ENCODE measurements at regions not wholly inside any gene's neighbourhood (a gene's known extent, or its start where the extent isn't known, plus 50 kb on each side); places are given as distances from the start of the nearest gene placed in this dataset.

GRCh38 chr5:163622799-163623198, 117.4 kb downstream of the MAT2B start:
- no peak for DNase-seq (ENCODE audit: low spot score)

GRCh38 chr5:163623524-163623923, 118.1 kb downstream of the MAT2B start:
- no peak for DNase-seq (ENCODE audit: low spot score)

DNA sequence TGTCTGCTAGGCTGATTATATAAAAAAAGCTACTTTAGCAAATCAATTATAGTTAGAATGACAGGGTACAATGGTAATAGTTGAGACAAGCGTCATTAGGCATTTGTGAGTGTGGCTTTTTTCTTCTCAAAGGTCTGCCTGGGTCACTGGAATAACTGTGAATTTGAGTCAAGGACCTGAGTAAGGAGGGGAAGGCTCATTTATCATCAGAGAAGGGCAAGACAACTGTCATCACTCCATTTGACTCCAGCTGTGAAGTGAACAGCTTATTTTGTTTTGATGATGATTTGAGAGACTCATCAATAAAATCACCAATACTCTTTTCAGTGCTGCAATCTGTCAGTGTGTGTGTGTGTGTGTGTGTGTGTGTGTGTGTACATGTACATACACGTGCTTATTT, 118.6 kb downstream of the MAT2B start:
- DNase-seq (ENCODE audit: low spot score): no peak

DNA sequence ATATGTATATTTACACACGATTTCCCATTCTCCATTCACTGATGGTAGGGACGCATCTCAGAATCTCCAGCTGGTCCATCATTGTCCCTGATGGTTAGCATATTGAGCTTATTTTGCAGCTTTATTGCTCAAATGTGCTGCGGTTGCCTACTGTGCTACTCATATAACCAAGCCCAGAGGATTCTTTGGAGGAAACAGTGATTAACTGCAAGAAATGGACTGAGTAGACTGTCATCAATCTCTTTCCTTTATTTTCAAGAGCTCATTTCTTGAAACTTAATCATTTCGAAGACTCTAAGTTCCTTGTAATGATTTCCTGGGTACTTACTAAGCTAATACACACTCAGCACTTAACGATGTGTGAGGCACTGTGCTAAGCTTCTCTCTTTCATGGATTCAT, 119.0 kb downstream of the MAT2B start:
- no peak for DNase-seq (ENCODE audit: low spot score)

DNA sequence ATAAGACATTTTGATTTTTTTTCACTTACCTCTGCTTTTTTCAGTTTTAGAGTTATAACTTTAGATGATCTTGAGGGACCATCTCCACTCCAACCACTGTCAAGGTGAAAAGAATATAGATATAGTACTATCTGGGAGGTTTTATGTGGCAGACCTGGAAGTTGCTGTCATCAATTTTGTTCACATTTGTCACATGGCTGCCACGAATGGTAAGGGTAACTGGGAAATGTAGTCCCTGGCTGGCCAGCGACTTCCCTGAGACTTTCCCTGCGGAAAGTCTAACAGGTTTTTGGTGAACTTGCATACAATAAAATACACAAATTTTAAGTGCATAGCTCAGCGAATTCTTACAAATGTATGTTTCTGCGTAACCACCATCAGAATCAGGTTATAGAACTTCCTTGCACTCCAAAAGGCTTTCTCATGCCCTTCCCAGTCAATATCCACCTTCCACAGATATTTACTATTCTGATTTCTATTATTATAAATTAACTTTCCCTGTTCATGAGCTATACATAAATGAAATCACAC, 121.5 kb downstream of the MAT2B start:
- DNase-seq (ENCODE audit: low spot score): no peak

GRCh38 chr5:163631856-163632255, 126.4 kb downstream of the MAT2B start:
- no peak for DNase-seq (ENCODE audit: low spot score)

DNA sequence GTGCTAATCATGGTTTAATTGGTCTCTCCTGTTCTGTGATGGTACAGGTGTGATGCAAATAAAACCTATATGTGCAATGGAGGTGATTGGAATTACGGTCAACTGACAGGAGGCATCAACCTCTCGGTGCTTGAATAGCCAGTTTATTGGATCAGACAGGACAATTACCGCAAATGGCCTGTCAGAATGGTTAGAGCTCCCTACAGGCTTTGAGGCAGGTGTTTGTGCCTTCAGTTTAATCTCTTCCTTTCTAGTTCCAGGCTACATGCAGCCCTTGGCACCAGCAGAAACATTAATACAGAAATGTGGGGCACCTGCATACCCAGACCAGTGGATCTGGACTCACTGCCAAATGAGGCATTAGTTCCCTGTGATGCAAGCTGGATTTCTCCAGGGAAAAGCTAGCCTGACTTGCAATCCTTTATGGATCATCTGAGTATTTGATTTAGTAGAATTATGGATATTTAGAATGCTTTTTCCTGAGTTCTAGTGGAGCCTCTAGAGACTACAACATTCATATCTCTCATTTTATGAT, 128.6 kb downstream of the MAT2B start:
- no peak for DNase-seq (ENCODE audit: low spot score)

DNA sequence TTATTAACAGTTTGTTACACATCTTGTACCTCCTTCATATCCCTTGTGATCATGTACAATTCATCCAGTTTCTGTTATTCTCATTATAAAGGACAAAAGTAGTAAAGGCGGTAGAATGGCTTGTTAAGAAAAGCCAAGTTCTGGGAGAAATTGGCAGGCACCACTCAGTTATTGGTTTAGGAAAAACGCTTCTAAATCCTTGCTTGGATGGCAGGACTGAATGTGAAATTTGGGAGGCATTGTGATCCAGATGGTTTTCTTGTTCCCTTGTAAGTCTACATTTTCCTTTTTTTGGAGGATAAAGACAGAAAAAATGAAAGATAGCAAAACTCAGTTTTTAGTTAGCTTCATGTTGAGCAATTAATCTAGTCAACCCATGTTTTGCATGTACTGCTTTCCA, 130.2 kb downstream of the MAT2B start:
- DNase-seq (ENCODE audit: low spot score): no peak

DNA sequence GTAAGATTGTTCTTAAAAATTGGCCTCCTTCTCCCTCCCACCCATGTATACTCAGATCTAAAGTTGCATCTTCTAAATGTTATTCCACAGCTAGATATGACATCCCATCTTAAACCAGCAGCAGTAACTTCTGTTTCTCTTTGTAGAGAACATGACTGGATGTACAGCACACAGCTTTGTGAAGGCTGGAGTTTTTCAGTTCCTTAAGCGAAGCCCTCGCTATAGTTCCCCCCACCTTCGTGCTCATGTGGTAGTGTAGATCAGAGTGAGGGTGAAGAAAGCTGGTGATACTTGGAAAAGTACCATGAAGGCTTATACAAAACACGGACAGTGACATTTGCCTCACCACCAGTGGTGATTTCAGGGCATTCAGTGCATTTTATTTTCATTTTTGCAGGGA, 137.5 kb downstream of the MAT2B start:
- DNase-seq (ENCODE audit: low spot score): no peak

GRCh38 chr5:163645421-163646416, 140.3 kb downstream of the MAT2B start:
- no peak for DNase-seq (ENCODE audit: low spot score)

DNA sequence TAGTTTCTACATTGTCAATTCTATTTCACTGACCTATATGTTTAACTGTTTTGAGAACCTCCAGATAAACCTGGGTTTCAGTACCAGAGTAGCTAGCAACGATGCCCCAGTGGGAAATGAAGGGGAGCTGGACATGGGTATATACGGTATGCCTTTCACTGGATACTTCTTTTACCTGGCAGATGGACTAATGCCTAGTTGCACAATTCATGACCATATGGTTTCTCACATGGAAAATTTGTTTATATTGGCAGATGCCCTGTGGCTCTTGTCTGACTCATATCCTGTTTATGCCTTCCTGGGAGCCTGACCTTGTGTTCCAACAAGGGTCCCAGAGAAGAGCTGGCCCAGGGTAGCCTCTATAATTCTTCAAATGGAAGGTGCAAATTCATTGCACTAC, 144.1 kb downstream of the MAT2B start:
- no peak for DNase-seq (ENCODE audit: low spot score)

- no peak for DNase-seq (ENCODE audit: low spot score)
These were observed 148.1 kb downstream of the MAT2B start for GRCh38 chr5:163653526-163653925.

DNA sequence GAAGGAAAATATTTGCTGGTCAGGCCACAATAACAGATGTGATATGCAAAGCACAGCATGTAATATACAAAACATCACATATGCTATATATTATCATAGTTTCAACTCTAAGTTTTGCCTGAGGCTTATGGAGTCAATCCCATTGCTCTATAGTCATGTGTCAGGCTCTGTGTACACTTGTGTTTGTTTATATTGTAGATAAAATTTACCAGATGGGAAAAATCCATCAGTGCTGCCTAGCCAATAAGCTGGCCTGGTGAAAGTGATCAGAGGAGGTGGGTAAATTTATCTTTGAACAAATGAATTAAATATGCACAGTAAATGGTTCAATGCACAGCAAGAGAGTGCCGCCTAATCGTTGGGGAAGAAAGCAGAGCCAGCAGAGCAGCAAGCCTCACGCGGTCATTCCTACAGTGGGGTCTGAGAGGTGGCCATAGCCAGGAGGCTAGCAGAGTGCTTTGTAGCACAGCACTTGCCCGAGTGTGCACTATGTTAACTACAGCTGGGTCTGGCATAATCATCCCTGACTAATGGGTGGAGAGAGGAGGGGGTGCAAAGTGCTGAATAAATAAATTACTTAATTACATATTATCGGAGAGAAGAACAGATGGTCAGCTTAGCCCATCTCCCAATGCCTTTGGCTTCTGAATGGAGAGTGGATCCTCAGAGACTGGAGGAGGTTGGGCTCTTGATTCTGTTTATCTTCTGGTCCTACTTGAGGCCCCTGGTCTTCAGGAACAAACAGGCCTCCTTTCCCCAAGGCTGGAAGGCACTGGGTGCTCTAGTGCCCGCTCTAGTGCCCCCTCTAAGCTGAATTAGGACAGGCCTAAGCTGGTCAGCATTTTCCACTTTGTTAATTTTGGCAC, 153.5 kb downstream of the MAT2B start:
- no peak for DNase-seq (ENCODE audit: low spot score)

GRCh38 chr5:163659568-163659902, 154.1 kb downstream of the MAT2B start:
- DNase-seq (ENCODE audit: low spot score): no peak

GRCh38 chr5:163660486-163660885, 155.1 kb downstream of the MAT2B start:
- DNase-seq (ENCODE audit: low spot score): no peak

DNA sequence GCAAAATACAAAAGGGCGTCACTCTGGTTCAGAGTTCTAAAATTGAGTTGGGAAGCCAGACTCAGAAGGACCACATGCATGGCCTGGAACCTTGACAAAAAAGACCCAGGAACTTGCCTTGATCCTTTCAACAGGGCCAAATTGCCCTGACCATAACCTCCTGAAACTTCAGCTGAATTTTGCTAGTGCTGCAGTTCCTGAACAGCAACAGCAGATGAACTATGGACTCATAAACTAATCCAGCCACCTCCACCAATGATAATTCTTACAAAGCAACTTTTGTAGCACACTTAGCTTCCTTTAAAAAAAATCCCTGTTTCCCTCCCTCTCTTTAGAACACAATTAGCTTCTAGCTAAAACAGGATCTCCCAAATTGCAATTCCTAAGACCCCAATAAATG, 155.9 kb downstream of the MAT2B start:
- no peak for DNase-seq (ENCODE audit: low spot score)

DNA sequence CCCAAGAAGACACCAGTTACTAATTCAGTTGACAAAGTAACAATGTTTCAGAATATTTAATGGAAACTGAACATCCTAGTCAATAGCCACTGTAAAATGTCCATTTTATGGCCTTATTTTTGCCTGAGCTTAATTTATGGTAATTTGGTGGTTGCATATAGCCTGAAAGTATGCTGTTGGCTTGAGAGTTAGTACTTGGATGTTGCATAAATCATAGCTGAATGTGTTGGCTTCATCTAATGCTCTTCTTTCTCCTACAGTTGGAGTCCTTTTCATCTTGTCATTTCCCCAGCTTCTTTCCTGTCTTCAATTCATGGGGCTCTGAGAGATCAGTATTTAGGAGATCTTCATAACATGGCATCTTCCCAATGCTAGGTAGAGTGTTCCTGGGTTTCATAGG, 164.6 kb downstream of the MAT2B start:
- no peak for DNase-seq (ENCODE audit: low spot score)

- no peak for DNase-seq (ENCODE audit: low spot score)
These were observed 171.7 kb downstream of the MAT2B start for GRCh38 chr5:163677092-163677491.

DNA sequence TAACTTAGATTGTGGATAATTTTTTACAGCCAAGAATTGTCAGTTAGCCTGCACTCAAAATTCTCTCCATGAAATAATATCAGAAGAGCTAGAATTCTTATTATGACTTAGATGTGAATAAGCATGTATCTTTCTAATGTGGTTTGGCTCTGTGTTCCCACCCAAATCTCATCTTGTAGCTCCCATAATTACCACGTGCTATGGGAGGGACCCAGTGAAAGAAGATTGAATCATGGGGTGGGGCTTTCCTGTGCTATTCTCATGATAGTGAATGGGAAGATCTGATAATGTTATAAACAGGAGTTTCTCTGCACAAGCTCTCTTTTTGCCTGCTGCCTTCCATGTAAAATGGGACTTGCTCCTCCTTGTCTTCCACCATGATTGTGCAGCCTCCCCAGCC, 176.8 kb downstream of the MAT2B start:
- DNase-seq (ENCODE audit: low spot score): no peak

DNA sequence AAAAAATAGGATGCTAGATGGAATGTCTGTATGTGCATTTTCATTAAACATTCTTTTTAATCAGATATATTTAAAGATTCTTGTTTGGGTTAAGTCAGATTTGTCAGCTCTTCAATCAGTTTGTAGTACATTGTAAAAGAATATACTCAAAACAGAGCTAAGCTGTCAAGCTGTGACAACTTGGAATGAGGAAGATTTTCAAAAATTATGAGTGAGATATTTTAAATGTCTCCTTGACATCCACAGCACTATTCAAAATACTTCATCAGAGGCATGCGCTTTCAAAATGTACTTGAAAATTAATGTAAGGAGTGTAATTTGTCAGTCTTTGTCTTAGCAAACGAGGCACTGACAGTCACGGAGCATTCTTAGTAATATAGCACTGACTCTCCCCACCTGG, 182.0 kb downstream of the MAT2B start:
- DNase-seq (ENCODE audit: low spot score): no peak

DNA sequence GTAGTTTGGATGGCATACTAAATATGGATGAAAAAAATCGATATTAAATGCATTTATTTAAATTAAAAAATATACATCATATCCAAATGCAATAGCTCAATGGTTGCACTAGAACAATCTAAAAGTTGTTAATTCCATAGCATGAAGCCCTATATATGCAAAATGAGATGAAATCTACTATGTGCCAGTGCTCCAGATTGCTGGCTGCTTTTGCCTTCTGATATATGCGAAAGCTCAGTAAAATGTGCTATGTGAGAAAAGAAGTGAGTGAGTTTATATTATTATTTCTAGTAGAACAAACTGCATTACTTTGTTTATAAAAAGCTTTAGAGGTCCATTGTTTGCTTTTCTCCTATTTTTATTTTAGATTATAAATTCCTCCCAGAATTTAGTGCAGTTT, 186.7 kb downstream of the MAT2B start:
- no peak for DNase-seq (ENCODE audit: low spot score)

DNA sequence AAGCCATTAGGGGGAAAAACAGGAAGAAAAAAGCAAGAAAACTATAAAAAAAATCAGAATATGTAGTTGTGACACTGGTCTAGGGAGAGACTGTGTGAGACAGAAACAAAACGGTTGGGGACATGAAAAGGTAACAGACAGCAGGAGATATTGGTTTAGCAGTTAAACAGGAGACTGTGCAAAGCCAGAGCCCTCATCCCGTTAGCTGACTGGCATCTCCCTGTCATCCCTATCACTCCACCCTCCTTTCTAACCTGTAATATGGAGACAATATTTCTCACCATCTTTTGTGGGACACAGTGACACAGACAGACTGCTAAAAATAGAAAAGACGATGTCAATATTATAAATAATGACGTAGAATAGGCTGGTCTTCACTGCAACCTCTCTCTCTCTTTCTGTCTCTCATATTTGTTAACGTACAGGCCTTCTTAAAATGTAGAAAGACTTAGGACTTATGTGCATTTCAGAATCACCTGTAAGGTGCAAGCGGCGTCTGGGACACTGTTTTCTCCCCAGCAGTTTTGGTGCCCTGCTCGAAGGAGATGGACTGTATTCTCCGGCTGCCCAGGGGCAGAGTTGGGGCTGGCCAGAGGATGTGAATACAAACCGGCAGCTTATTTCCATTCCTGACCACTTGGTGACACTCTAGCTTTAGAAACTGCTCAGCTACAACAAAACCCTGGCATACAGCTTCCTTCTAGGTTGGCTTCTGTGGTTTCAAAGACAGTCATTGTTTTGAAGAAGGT, 190.6 kb downstream of the MAT2B start:
- no peak for DNase-seq (ENCODE audit: low spot score)
